Endothelial cell of umbilical vein (primary cell): ENCODE measurements at regions not wholly inside any gene's neighbourhood (a gene's known extent, or its start where the extent isn't known, plus 50 kb on each side); places are given as distances from the start of the nearest gene placed in this dataset.

Source experiments
- EZH2 ChIP-seq: IDR thresholded peaks from 2 replicates; pipeline ENCODE4 v1.6.1; 2012; ENCODE audit warnings: borderline replicate concordance, low read depth, mild to moderate bottlenecking, moderate library complexity, low read length, inconsistent platforms; ENCODE audit not compliant: severe bottlenecking
- JUN ChIP-seq: IDR thresholded peaks from 2 replicates; pipeline ENCODE4 v1.6.1; 2011; ENCODE audit warnings: borderline replicate concordance, low read depth; ENCODE audit not compliant: insufficient read length, insufficient read depth
- MAX ChIP-seq: IDR thresholded peaks from 2 replicates; pipeline ENCODE4 v1.6.1; 2011; ENCODE audit not compliant: insufficient read depth, insufficient read length
- MYC ChIP-seq: IDR thresholded peaks from one replicate; pipeline ENCODE4 v1.6.1; 2011; ENCODE audit warnings: mild to moderate bottlenecking, low read depth, low read length
- POLR2A ChIP-seq: IDR thresholded peaks from 2 replicates; pipeline ENCODE4 v1.6.1; 2012; ENCODE audit warnings: low read depth, mild to moderate bottlenecking, control low read depth, low read length
- POLR2AphosphoS5 ChIP-seq: IDR thresholded peaks from 2 replicates; pipeline ENCODE4 v1.6.1; 2012; ENCODE audit warnings: low read depth, mild to moderate bottlenecking, control low read depth, low read length, moderate library complexity; ENCODE audit not compliant: insufficient read depth
- TF ChIP-seq, protein P1 (sequence below), 2 donors: IDR thresholded peaks; 1 replicate in 1 of 2; 2 replicates in 1 of 2; pipeline ENCODE4 v1.5.1; 2011; ENCODE audit warnings: low read length in 2 of 2, mild to moderate bottlenecking in 2 of 2, moderate library complexity in 2 of 2, control low read depth in 1 of 2, inconsistent platforms in 1 of 2, low read depth in 1 of 2; ENCODE audit not compliant: insufficient read depth in 1 of 2; ENCODE audit errors: extremely low read depth in 1 of 2

DNA sequence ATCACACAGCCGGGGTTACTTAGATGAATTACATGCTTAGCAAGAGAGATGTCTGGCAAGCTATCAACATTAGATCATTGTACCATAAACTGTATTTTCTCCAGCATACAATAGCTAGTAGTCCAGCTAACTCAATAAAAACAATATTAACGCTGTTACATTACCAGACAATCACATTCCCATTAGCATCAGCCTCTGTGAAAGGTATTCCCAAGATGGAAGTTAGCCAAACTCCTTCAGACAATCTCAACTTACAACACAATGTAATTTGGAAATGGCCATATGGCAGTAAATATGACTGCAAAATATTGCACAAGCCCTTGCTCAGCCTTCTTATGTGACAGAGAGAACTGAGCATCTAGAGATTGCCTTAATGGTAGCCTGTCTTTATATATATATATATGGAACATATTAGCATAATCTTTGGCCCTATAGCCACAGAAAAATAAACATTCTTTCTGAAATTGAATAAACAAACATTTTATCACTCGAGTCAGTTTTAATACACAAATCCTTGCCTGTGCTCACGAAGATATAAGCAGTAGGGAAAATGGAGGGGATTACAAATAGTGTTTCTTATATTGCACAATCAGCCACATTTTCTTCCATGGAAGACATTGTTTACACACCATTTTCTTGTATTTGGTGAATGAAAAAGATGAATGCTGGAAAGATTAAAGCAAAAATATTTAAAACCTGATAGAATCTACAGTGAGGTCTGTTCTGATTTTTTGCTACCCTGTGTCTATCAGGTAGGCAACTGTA lies 1060.5 kb downstream of the DIAPH3 start:
- TF ChIP-seq, protein P1, sequence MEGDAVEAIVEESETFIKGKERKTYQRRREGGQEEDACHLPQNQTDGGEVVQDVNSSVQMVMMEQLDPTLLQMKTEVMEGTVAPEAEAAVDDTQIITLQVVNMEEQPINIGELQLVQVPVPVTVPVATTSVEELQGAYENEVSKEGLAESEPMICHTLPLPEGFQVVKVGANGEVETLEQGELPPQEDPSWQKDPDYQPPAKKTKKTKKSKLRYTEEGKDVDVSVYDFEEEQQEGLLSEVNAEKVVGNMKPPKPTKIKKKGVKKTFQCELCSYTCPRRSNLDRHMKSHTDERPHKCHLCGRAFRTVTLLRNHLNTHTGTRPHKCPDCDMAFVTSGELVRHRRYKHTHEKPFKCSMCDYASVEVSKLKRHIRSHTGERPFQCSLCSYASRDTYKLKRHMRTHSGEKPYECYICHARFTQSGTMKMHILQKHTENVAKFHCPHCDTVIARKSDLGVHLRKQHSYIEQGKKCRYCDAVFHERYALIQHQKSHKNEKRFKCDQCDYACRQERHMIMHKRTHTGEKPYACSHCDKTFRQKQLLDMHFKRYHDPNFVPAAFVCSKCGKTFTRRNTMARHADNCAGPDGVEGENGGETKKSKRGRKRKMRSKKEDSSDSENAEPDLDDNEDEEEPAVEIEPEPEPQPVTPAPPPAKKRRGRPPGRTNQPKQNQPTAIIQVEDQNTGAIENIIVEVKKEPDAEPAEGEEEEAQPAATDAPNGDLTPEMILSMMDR (IDR thresholded peaks at IDR 0.05; ENCODE audit: extremely low read depth in 1 of 2, insufficient read depth in 1 of 2, low read depth in 1 of 2, low read length in 2 of 2) = no peak
- no peak for TF ChIP-seq MAX
- TF ChIP-seq EZH2 = no peak
- no peak for TF ChIP-seq MYC
- no peak for TF ChIP-seq POLR2A
- no peak for TF ChIP-seq POLR2AphosphoS5
- no peak for TF ChIP-seq JUN
